Suprapubic skin (tissue), 4 donors: ENCODE measurements at regions not wholly inside any gene's neighbourhood (a gene's known extent, or its start where the extent isn't known, plus 50 kb on each side); places are given as distances from the start of the nearest gene placed in this dataset.

Experiments
- DNase-seq, 2 donors: peaks; one replicate each; pipeline ENCODE4 v3.0.0-alpha.2; 2019; ENCODE audit warnings: low spot score in 2 of 2
- H3K27ac ChIP-seq: fragments of 200-600 bp; sonication (generic); one replicate; pipeline ENCODE4 v1.5.1; 2019
- H3K27me3 ChIP-seq: fragments of 200-600 bp; sonication (generic); one replicate; pipeline ENCODE4 v1.5.1; 2019
- H3K36me3 ChIP-seq: fragments of 200-600 bp; sonication (generic); one replicate; pipeline ENCODE4 v1.5.1; 2019
- H3K4me1 ChIP-seq: fragments of 200-600 bp; sonication (generic); one replicate; pipeline ENCODE4 v1.5.1; 2019
- H3K4me3 ChIP-seq: fragments of 200-600 bp; sonication (generic); one replicate; pipeline ENCODE4 v1.5.1; 2019; ENCODE audit warnings: mild to moderate bottlenecking
- H3K9me3 ChIP-seq: fragments of 200-600 bp; sonication (generic); one replicate; pipeline ENCODE4 v1.5.1; 2019
- CTCF ChIP-seq, 2 donors: fragments of 200-600 bp in 1 of 2; fragments of 450-650 bp in 1 of 2; sonication (generic) in 1 of 2; IDR thresholded peaks; one replicate each; pipeline ENCODE4 v1.5.1; 2016 to 2019; ENCODE audit warnings: antibody characterized with exemption in 2 of 2, mild to moderate bottlenecking in 1 of 2, moderate library complexity in 1 of 2
- EP300 ChIP-seq: sonication (generic); formaldehyde crosslinking; IDR thresholded peaks from one replicate; pipeline ENCODE4 v1.6.1; 2017; ENCODE audit warnings: antibody characterized with exemption
- POLR2A ChIP-seq, 2 donors: fragments of 450-650 bp; IDR thresholded peaks; one replicate each; pipeline ENCODE4 v1.6.1; 2017; ENCODE audit warnings: antibody characterized with exemption in 2 of 2, mild to moderate bottlenecking in 2 of 2, moderate library complexity in 2 of 2
- POLR2AphosphoS5 ChIP-seq, 3 donors: sonication (generic); formaldehyde crosslinking; IDR thresholded peaks; one replicate each; pipeline ENCODE4 v1.6.1; 2017; ENCODE audit warnings: antibody characterized with exemption in 3 of 3
- WGBS: methylation state at CpG from one replicate; pipeline ENCODE4 v1.1.5; 2018; 5-methylcytosine and 5-hydroxymethylcytosine counted together

- Histone ChIP-seq H3K9me3 (no peaks in the 10 kb centered on the region), H3K27me3 (no peaks in the 10 kb centered on the region), H3K4me1 (no peaks in the 10 kb centered on the region), H3K27ac (no peak overlapping the region), H3K4me3 (no peak overlapping the region), H3K36me3 (no peaks in the 10 kb centered on the region)
- 73% methylated on average over 2 of the region's 2 CpGs for WGBS
- no peak for TF ChIP-seq POLR2AphosphoS5 (IDR thresholded peaks at IDR 0.05)
- no peak for TF ChIP-seq POLR2A (IDR thresholded peaks at IDR 0.05)
- no peak for TF ChIP-seq CTCF (IDR thresholded peaks at IDR 0.05)
- no peak for TF ChIP-seq EP300
- DNase-seq, result no peak
These were observed 364.8 kb downstream of the MED10 start for GRCh38 chr5:6013506-6013905.

- 51% methylated on average over 1 of the region's 1 CpG for WGBS
- no peak overlapping the region for H3K4me3 ChIP-seq
- no peak for TF ChIP-seq CTCF (IDR thresholded peaks at IDR 0.05)
- TF ChIP-seq POLR2A (IDR thresholded peaks at IDR 0.05), result no peak
- TF ChIP-seq EP300, result no peak
- TF ChIP-seq POLR2AphosphoS5 (IDR thresholded peaks at IDR 0.05), result no peak
- no peaks in the 10 kb centered on the region for H3K9me3 ChIP-seq
- no peaks in the 10 kb centered on the region for H3K27me3 ChIP-seq
- no peak for DNase-seq
- H3K36me3 ChIP-seq, result no peaks in the 10 kb centered on the region
- no peaks in the 10 kb centered on the region for H3K4me1 ChIP-seq
- no peak overlapping the region for H3K27ac ChIP-seq
These were observed 367.1 kb downstream of the MED10 start for GRCh38 chr5:6011199-6011598.

- no peak overlapping the region for H3K4me3 ChIP-seq
- H3K9me3 ChIP-seq, result no peaks in the 10 kb centered on the region
- DNase-seq, result no peak
- H3K27ac ChIP-seq, result no peak overlapping the region
- no peaks in the 10 kb centered on the region for H3K36me3 ChIP-seq
- no peaks in the 10 kb centered on the region for H3K4me1 ChIP-seq
- no peak for TF ChIP-seq POLR2A (IDR thresholded peaks at IDR 0.05)
- TF ChIP-seq EP300, result no peak
- TF ChIP-seq CTCF (IDR thresholded peaks at IDR 0.05), result no peak
- TF ChIP-seq POLR2AphosphoS5 (IDR thresholded peaks at IDR 0.05), result no peak
- 86% methylated on average over 8 of the region's 9 CpGs for WGBS
- H3K27me3 ChIP-seq, result peaks cover 3% of the 10 kb centered on the region
These were observed 371.5 kb downstream of the MED10 start for GRCh38 chr5:6006838-6007314.

- TF ChIP-seq EP300, result no peak
- no peak for TF ChIP-seq POLR2A (IDR thresholded peaks at IDR 0.05)
- no peak for TF ChIP-seq CTCF (IDR thresholded peaks at IDR 0.05)
- TF ChIP-seq POLR2AphosphoS5 (IDR thresholded peaks at IDR 0.05), result no peak
- Histone ChIP-seq H3K9me3 (no peaks in the 10 kb centered on the region), H3K36me3 (no peaks in the 10 kb centered on the region), H3K4me1 (no peaks in the 10 kb centered on the region), H3K27ac (no peak overlapping the region), H3K4me3 (no peak overlapping the region), H3K27me3 (peaks cover 3% of the 10 kb centered on the region)
- DNase-seq, result no peak
- 53% methylated on average over 11 of the region's 11 CpGs for WGBS
These were observed 375.1 kb downstream of the MED10 start for GRCh38 chr5:6003040-6003825.

- 55% methylated on average over 6 of the region's 6 CpGs for WGBS
- Histone ChIP-seq H3K4me3 (no peak overlapping the region), H3K27ac (no peak overlapping the region), H3K9me3 (peaks cover 3% of the 10 kb centered on the region), H3K36me3 (no peaks in the 10 kb centered on the region), H3K27me3 (peaks cover 3% of the 10 kb centered on the region), H3K4me1 (no peaks in the 10 kb centered on the region)
- no peak for DNase-seq
- no peak for TF ChIP-seq CTCF (IDR thresholded peaks at IDR 0.05)
- no peak for TF ChIP-seq POLR2A (IDR thresholded peaks at IDR 0.05)
These were observed 377.5 kb downstream of the MED10 start for GRCh38 chr5:6000867-6001266.
